ENCODE measurements at regions not wholly inside any gene's neighbourhood (a gene's known extent, or its start where the extent isn't known, plus 50 kb on each side); places are given as distances from the start of the nearest gene placed in this dataset.

DNA sequence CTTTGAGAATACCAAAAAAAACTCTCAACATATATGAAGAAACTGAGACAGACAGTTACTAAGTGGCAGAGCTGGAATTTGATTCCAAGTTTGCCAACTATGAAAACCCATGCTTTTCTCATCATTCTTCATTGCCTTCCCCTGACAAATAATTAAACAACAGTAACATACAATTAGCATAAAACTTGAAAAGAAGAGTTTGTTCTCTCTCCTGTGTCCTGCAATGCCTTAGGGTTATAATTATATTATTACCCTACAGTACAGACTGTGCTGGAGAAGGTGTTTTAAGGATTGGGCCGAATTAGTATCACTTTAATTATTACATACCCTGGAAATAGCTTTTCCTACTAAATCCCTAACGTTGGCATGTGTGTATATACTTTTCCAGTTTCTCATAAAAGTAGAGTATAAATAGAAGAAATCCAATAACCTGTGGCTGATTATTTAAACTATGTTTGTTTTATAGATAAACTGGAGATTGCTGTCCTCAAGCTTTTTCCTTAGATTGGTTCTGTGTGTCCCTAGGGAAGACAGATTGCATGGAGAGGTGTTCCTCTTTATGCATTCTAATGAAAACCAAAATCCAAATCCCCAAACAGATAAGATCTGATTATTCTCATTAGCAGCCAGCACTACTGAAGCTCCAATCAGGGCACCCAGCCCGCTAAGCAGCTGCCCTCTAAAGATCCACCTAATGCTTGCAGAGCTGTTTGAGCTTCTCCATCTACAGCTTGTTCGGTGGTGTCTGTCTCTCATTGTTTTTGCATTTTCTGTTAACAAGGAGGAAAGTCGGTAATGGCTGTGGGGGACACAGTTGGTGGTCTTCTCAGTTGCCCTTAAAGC is 156.3 kb downstream of the TM2D1 start:
- no peak overlapping the region for H4K91ac ChIP-seq (ENCODE audit: insufficient read length, low read depth, low read length)
- no peak overlapping the region for H3K4me2 ChIP-seq (ENCODE audit: insufficient read depth, insufficient read length, low read length)
- no peaks in the 10 kb centered on the region for H3K4me1 ChIP-seq (ENCODE audit: insufficient read depth, low read length)
- H3K23ac ChIP-seq (ENCODE audit: insufficient read length, low read depth, low read length): no peak overlapping the region
- H3K9ac ChIP-seq (ENCODE audit: extremely low read depth, insufficient read length, low read length): no peak overlapping the region
- TF ChIP-seq, protein P1, sequence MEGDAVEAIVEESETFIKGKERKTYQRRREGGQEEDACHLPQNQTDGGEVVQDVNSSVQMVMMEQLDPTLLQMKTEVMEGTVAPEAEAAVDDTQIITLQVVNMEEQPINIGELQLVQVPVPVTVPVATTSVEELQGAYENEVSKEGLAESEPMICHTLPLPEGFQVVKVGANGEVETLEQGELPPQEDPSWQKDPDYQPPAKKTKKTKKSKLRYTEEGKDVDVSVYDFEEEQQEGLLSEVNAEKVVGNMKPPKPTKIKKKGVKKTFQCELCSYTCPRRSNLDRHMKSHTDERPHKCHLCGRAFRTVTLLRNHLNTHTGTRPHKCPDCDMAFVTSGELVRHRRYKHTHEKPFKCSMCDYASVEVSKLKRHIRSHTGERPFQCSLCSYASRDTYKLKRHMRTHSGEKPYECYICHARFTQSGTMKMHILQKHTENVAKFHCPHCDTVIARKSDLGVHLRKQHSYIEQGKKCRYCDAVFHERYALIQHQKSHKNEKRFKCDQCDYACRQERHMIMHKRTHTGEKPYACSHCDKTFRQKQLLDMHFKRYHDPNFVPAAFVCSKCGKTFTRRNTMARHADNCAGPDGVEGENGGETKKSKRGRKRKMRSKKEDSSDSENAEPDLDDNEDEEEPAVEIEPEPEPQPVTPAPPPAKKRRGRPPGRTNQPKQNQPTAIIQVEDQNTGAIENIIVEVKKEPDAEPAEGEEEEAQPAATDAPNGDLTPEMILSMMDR (conservative IDR thresholded peaks at IDR 0.05): no peak
- no peak overlapping the region for H3K27ac ChIP-seq (ENCODE audit: insufficient read length, low read depth, low read length)
- H3K4ac ChIP-seq (ENCODE audit: low read depth, low read length): no peak overlapping the region
- no peak overlapping the region for H3K56ac ChIP-seq (ENCODE audit: insufficient read length, low read depth, low read length)
- no peak overlapping the region for H4K5ac ChIP-seq (ENCODE audit: insufficient read length, low read depth, low read length)
- H3K27ac Mint-ChIP-seq: no peak overlapping the region
- H3K9me3 ChIP-seq (ENCODE audit: control insufficient read depth, low read depth, low read length): peaks cover 18% of the 10 kb centered on the region
- no peak overlapping the region for H2BK12ac ChIP-seq (ENCODE audit: insufficient read length, low read depth, low read length)
- no peak overlapping the region for H4K8ac ChIP-seq (replicated peaks; ENCODE audit: insufficient read length, low read depth, low read length)
- H2BK5ac ChIP-seq (ENCODE audit: insufficient read length, low read length): no peak overlapping the region
- H3K18ac ChIP-seq (ENCODE audit: insufficient read length, low read depth, low read length): no peak overlapping the region
- no peak overlapping the region for H3T11ph ChIP-seq (ENCODE audit: low read length)
- H3K27me3 ChIP-seq (ENCODE audit: insufficient read depth, low read length): no peaks in the 10 kb centered on the region
- peaks cover 6 to 14% (median 10%) of the 10 kb centered on the region in 3 experiments for H3K36me3 Mint-ChIP-seq (ENCODE audit: insufficient read depth in 1 of 3, low read depth in 3 of 3)
- DNase-seq: no peak
- H2AFZ ChIP-seq (ENCODE audit: low read length): no peak overlapping the region
- H3K9me3 Mint-ChIP-seq: peaks cover 17 to 18% of the 10 kb centered on the region in 2 experiments
- no peak overlapping the region for H3K4me3 Mint-ChIP-seq
- no peaks in the 10 kb centered on the region for H3K23me2 ChIP-seq (ENCODE audit: insufficient read length, low read depth, low read length, poor library complexity, severe bottlenecking)
- no peak overlapping the region for H2AK5ac ChIP-seq (ENCODE audit: insufficient read length, low read length)
- H3K4me1 Mint-ChIP-seq: no peaks in the 10 kb centered on the region
- WGBS (ENCODE audit: extremely low coverage, insufficient read length, low lambda C conversion rate): no CpG with 5 or more reads among the region's 5 CpGs
- H2BK15ac ChIP-seq (ENCODE audit: low read depth, low read length): no peak overlapping the region
- H3K14ac ChIP-seq (ENCODE audit: insufficient read depth, low read length): no peak overlapping the region
- no peaks in the 10 kb centered on the region for H4K20me1 ChIP-seq (ENCODE audit: control insufficient read depth, insufficient read depth, insufficient read length)
- no peaks in the 10 kb centered on the region for H3K79me1 ChIP-seq (ENCODE audit: insufficient read depth, low read depth, low read length, poor library complexity, severe bottlenecking)
- no peaks in the 10 kb centered on the region for H3K79me2 ChIP-seq (ENCODE audit: insufficient read depth, low read length)
- H3K27me3 Mint-ChIP-seq (ENCODE audit: low read depth): no peaks in the 10 kb centered on the region; the same call in 1 of the 2 replicates
- H2BK120ac ChIP-seq (ENCODE audit: low read depth, low read length, poor library complexity, severe bottlenecking): no peak overlapping the region
- no peak overlapping the region for H2BK20ac ChIP-seq (ENCODE audit: low read depth, low read length, poor library complexity, severe bottlenecking)

Measured in H9 (cell line).